Rectal smooth muscle tissue (tissue), 1 donor: ENCODE measurements at regions not wholly inside any gene's neighbourhood (a gene's known extent, or its start where the extent isn't known, plus 50 kb on each side); places are given as distances from the start of the nearest gene placed in this dataset.
"Not testable (repeated sequence)": the region's sequence is repeated elsewhere in the genome, so short reads cannot be mapped to it uniquely, and the experiment has no call there.

Source experiments
- H3K27ac ChIP-seq: one replicate; pipeline ENCODE4 v1.7.0; 2013; ENCODE audit warnings: low read depth, low read length, inconsistent platforms
- H3K27me3 ChIP-seq: one replicate; pipeline ENCODE4 v1.7.0; 2013; ENCODE audit warnings: low read length; ENCODE audit not compliant: control insufficient read depth, insufficient read depth
- H3K36me3 ChIP-seq: one replicate; pipeline ENCODE4 v1.7.0; 2013; ENCODE audit warnings: low read length; ENCODE audit not compliant: control insufficient read depth, insufficient read depth
- H3K4me1 ChIP-seq: one replicate; pipeline ENCODE4 v1.7.0; 2013; ENCODE audit warnings: low read length; ENCODE audit not compliant: control insufficient read depth, insufficient read depth
- H3K4me3 ChIP-seq: one replicate; pipeline ENCODE4 v1.7.0; 2013; ENCODE audit warnings: low read length
- H3K9ac ChIP-seq: one replicate; pipeline ENCODE4 v1.7.0; 2013; ENCODE audit warnings: low read length

GRCh38 chr10:90062786-90063185, 361.4 kb downstream of the KIF20B start:
- Histone ChIP-seq H3K4me1 (no peaks in the 10 kb centered on the region), H3K27ac (no peak overlapping the region), H3K36me3 (no peaks in the 10 kb centered on the region)

GRCh38 chr10:90064295-90064694, 362.9 kb downstream of the KIF20B start:
- Histone ChIP-seq H3K27ac (no peak overlapping the region), H3K4me3 (no peak overlapping the region), H3K9ac (no peak overlapping the region), H3K36me3 (no peaks in the 10 kb centered on the region), H3K4me1 (no peaks in the 10 kb centered on the region), H3K27me3 (no peaks in the 10 kb centered on the region)

More at GRCh38 chr10:90062786-90063185, 361.4 kb downstream of the KIF20B start:
- no peak overlapping the region for H3K4me3 ChIP-seq
- H3K27me3 ChIP-seq: no peaks in the 10 kb centered on the region
- H3K9ac ChIP-seq: no peak overlapping the region

- no peak overlapping the region for H3K4me3 ChIP-seq
- no peaks in the 10 kb centered on the region for H3K4me1 ChIP-seq
- no peak overlapping the region for H3K9ac ChIP-seq
These were observed 365.0 kb downstream of the KIF20B start for GRCh38 chr10:90066435-90066834.

GRCh38 chr10:90075995-90076394, 374.6 kb downstream of the KIF20B start:
- Histone ChIP-seq H3K27me3 (no peaks in the 10 kb centered on the region), H3K4me3 (no peak overlapping the region), H3K27ac (no peak overlapping the region), H3K36me3 (no peaks in the 10 kb centered on the region), H3K9ac (no peak overlapping the region), H3K4me1 (no peaks in the 10 kb centered on the region)

More at GRCh38 chr10:90066435-90066834, 365.0 kb downstream of the KIF20B start:
- no peaks in the 10 kb centered on the region for H3K36me3 ChIP-seq
- no peaks in the 10 kb centered on the region for H3K27me3 ChIP-seq
- no peak overlapping the region for H3K27ac ChIP-seq

- Histone ChIP-seq H3K4me1 (no peaks in the 10 kb centered on the region), H3K9ac (no peak overlapping the region), H3K27ac (no peak overlapping the region), H3K4me3 (no peak overlapping the region), H3K36me3 (no peaks in the 10 kb centered on the region), H3K27me3 (no peaks in the 10 kb centered on the region)
These were observed 378.4 kb downstream of the KIF20B start for GRCh38 chr10:90079819-90080218.

GRCh38 chr10:90086606-90087190, 385.3 kb downstream of the KIF20B start:
- not testable (repeated sequence) for H3K27ac ChIP-seq, H3K36me3 ChIP-seq

GRCh38 chr10:90087197-90088023, 386.0 kb downstream of the KIF20B start:
- Histone ChIP-seq H3K9ac (no peak overlapping the region), H3K4me3 (no peak overlapping the region), H3K36me3 (no peaks in the 10 kb centered on the region)

More at GRCh38 chr10:90086606-90087190, 385.3 kb downstream of the KIF20B start:
- H3K4me1 ChIP-seq, H3K9ac ChIP-seq, H3K27me3 ChIP-seq, H3K4me3 ChIP-seq: not testable (repeated sequence)

GRCh38 chr10:90088024-90088317, 386.6 kb downstream of the KIF20B start:
- Histone ChIP-seq H3K36me3 (no peaks in the 10 kb centered on the region), H3K4me1 (no peaks in the 10 kb centered on the region), H3K4me3 (no peak overlapping the region), H3K27ac (no peak overlapping the region), H3K27me3 (no peaks in the 10 kb centered on the region), H3K9ac (no peak overlapping the region)

More at GRCh38 chr10:90087197-90088023, 386.0 kb downstream of the KIF20B start:
- H3K4me1 ChIP-seq: no peaks in the 10 kb centered on the region
- H3K27me3 ChIP-seq: no peaks in the 10 kb centered on the region
- H3K27ac ChIP-seq: no peak overlapping the region

- no peaks in the 10 kb centered on the region for H3K4me1 ChIP-seq
- no peak overlapping the region for H3K4me3 ChIP-seq
- no peak overlapping the region for H3K9ac ChIP-seq
- no peaks in the 10 kb centered on the region for H3K36me3 ChIP-seq
- H3K27me3 ChIP-seq: no peaks in the 10 kb centered on the region
- no peak overlapping the region for H3K27ac ChIP-seq
These were observed 388.3 kb downstream of the KIF20B start for GRCh38 chr10:90089719-90090118.

- no peaks in the 10 kb centered on the region for H3K27me3 ChIP-seq
- H3K4me3 ChIP-seq: no peak overlapping the region
- no peaks in the 10 kb centered on the region for H3K4me1 ChIP-seq
- H3K36me3 ChIP-seq: no peaks in the 10 kb centered on the region
- no peak overlapping the region for H3K9ac ChIP-seq
- H3K27ac ChIP-seq: no peak overlapping the region
These were observed 394.8 kb downstream of the KIF20B start for GRCh38 chr10:90096196-90096595.

- not testable (repeated sequence) for H3K27me3 ChIP-seq, H3K9ac ChIP-seq, H3K4me3 ChIP-seq, H3K4me1 ChIP-seq, H3K36me3 ChIP-seq, H3K27ac ChIP-seq
These were observed 406.2 kb downstream of the KIF20B start for GRCh38 chr10:90107581-90107980.

GRCh38 chr10:90111671-90112070, 410.3 kb downstream of the KIF20B start:
- H3K9ac ChIP-seq: no peak overlapping the region
- no peaks in the 10 kb centered on the region for H3K36me3 ChIP-seq
- H3K4me3 ChIP-seq: no peak overlapping the region
- H3K27me3 ChIP-seq: no peaks in the 10 kb centered on the region
- no peak overlapping the region for H3K27ac ChIP-seq
- H3K4me1 ChIP-seq: no peaks in the 10 kb centered on the region

GRCh38 chr10:90112681-90113080, 411.3 kb downstream of the KIF20B start:
- no peak overlapping the region for H3K4me3 ChIP-seq
- no peak overlapping the region for H3K27ac ChIP-seq
- H3K36me3 ChIP-seq: no peaks in the 10 kb centered on the region
- no peaks in the 10 kb centered on the region for H3K4me1 ChIP-seq
- H3K9ac ChIP-seq: no peak overlapping the region
- H3K27me3 ChIP-seq: no peaks in the 10 kb centered on the region
